ENCODE measurements at regions not wholly inside any gene's neighbourhood (a gene's known extent, or its start where the extent isn't known, plus 50 kb on each side); places are given as distances from the start of the nearest gene placed in this dataset.

- Histone ChIP-seq H3K36me3 (ENCODE audit: control insufficient read depth in 1 of 2, insufficient read depth in 2 of 2, low read length in 2 of 2) (no peaks in the 10 kb centered on the region), H4K20me1 (ENCODE audit: insufficient read depth) (no peaks in the 10 kb centered on the region), H3K79me2 (ENCODE audit: insufficient read depth, low read length) (no peaks in the 10 kb centered on the region), H3K9ac (ENCODE audit: low read length) (no peak overlapping the region), H3K4me1 (ENCODE audit: control insufficient read depth in 1 of 2, insufficient read depth in 2 of 2, low read length in 2 of 2) (no peaks in the 10 kb centered on the region), H3K9me3 (ENCODE audit: control insufficient read depth in 1 of 2, insufficient read depth in 1 of 2, low read depth in 1 of 2, low read length in 2 of 2) (no peaks in the 10 kb centered on the region), H3K4me2 (ENCODE audit: low read length) (no peak overlapping the region), H3K27ac (ENCODE audit: low read depth, low read length) (no peak overlapping the region), H3K27me3 (ENCODE audit: insufficient read depth, low read length) (no peaks in the 10 kb centered on the region), H3K9me2 (ENCODE audit: insufficient read depth) (no peaks in the 10 kb centered on the region), H3K4me3 (replicated peaks in 1 of 2; ENCODE audit: low read depth in 1 of 2, low read length in 2 of 2) (no peak overlapping the region), H2AFZ (ENCODE audit: low read depth, low read length, poor library complexity, severe bottlenecking) (no peak overlapping the region)
- ATAC-seq (no peak), DNase-seq (ENCODE audit: low read depth, low spot score) (no peak)
- ChIA-PET POLR2A (no interaction called here), CTCF (interaction anchor here (1.7 kb wide), 1 partner anchor 20 kb away, joined by 6 read pairs; no protein-coding TSS in a partner anchor), RAD21 (ENCODE audit: low non-redundant PET in 1 of 2, low total read pairs in 2 of 2, uncharacterized antibody in 2 of 2, unreplicated experiment in 2 of 2) (no interaction called here)
- TF ChIP-seq SRF (IDR thresholded peaks at IDR 0.05; ENCODE audit: low read depth) (no peak), MAX (IDR thresholded peaks at IDR 0.05) (no peak), YY1 (IDR thresholded peaks at IDR 0.05; ENCODE audit: extremely low read depth, insufficient replicate concordance, low read depth, low read length) (no peak), SIN3A (IDR thresholded peaks at IDR 0.05; ENCODE audit: low read depth) (no peak), ATF3 (IDR thresholded peaks at IDR 0.05) (no peak), EZH2phosphoT487 (IDR thresholded peaks at IDR 0.05; ENCODE audit: borderline replicate concordance) (no peak), POLR2AphosphoS5 (IDR thresholded peaks at IDR 0.05; ENCODE audit: low read depth, low read length) (no peak), ELF1 (IDR thresholded peaks at IDR 0.05; ENCODE audit: borderline replicate concordance, low read depth) (no peak), FOSL1 (IDR thresholded peaks at IDR 0.05; ENCODE audit: low read depth) (no peak), EZH2 (IDR thresholded peaks at IDR 0.05) (no peak), CEBPB (IDR thresholded peaks at IDR 0.05; ENCODE audit: low read depth) (no peak), CTCF (IDR thresholded peaks at IDR 0.05 in 2 of 3, conservative IDR thresholded peaks at IDR 0.05 in 1 of 3; ENCODE audit: borderline replicate concordance in 1 of 3, insufficient read depth in 1 of 3, low read depth in 2 of 3, low read length in 2 of 3) (no peak), EGR1 (IDR thresholded peaks at IDR 0.05; ENCODE audit: low read depth) (no peak), TCF7L2 (IDR thresholded peaks at IDR 0.05; ENCODE audit: borderline replicate concordance, extremely low read depth, insufficient read depth, insufficient read length) (no peak), RAD21 (IDR thresholded peaks at IDR 0.05; ENCODE audit: low read depth) (no peak), REST (IDR thresholded peaks at IDR 0.05; ENCODE audit: low read depth) (no peak), ZBTB33 (IDR thresholded peaks at IDR 0.05; ENCODE audit: extremely low read depth, insufficient replicate concordance, low read length) (no peak)
- intact Hi-C loops (cut with micrococcal nuclease): no loop called here
- no TSS peak for BruUV-seq (replicated peaks)
Measured at GRCh38 chr3:153749070-153749610, 372.1 kb upstream of the ARHGEF26 start.

All from HCT116 (cell line).